ENCODE measurements at regions not wholly inside any gene's neighbourhood (a gene's known extent, or its start where the extent isn't known, plus 50 kb on each side); places are given as distances from the start of the nearest gene placed in this dataset.

GRCh38 chr9:24961762-24962161, 416.1 kb upstream of the IZUMO3 start:
- no peaks in the 10 kb centered on the region for H3K4me1 ChIP-seq (ENCODE audit: control insufficient read depth in 2 of 2, insufficient read depth in 1 of 2, low read depth in 1 of 2, low read length in 2 of 2)
- H3K4me3 ChIP-seq (ENCODE audit: low read length in 2 of 2) = no peak overlapping the region
- no peak overlapping the region for H3K27ac ChIP-seq (replicated peaks; ENCODE audit: low read length)
- no peaks in the 10 kb centered on the region for H3K27me3 ChIP-seq (ENCODE audit: control insufficient read depth in 3 of 3, insufficient read depth in 3 of 3, low read depth in 1 of 3, low read length in 3 of 3)
- no peak overlapping the region for H3K4ac ChIP-seq (ENCODE audit: low read length)
- H3K4me2 ChIP-seq (ENCODE audit: insufficient read depth, low read length, poor library complexity, severe bottlenecking) = no peak overlapping the region
- H2BK15ac ChIP-seq (ENCODE audit: low read length) = no peak overlapping the region
- DNase-seq (ENCODE audit: low spot score) = no peak
- H2AK5ac ChIP-seq (ENCODE audit: low read depth, low read length) = no peak overlapping the region
- H2BK5ac ChIP-seq (ENCODE audit: low read length) = no peak overlapping the region
- no peaks in the 10 kb centered on the region for H3K36me3 ChIP-seq (replicated peaks in 1 of 2; ENCODE audit: control insufficient read depth in 2 of 2, insufficient read depth in 2 of 2, low read length in 2 of 2)
- H4K91ac ChIP-seq (ENCODE audit: low read depth, low read length, poor library complexity) = no peak overlapping the region
- no peak overlapping the region for H4K8ac ChIP-seq (ENCODE audit: low read depth, low read length)
- no peaks in the 10 kb centered on the region for H3K79me1 ChIP-seq (ENCODE audit: low read depth, low read length)
- no peak overlapping the region for H2BK120ac ChIP-seq (ENCODE audit: low read depth, low read length)
- no peak overlapping the region for H3K9ac ChIP-seq (ENCODE audit: low read depth, low read length, poor library complexity)
- no peak overlapping the region for H3K14ac ChIP-seq (ENCODE audit: low read length)
- no peak overlapping the region for H3K18ac ChIP-seq (ENCODE audit: low read length)
- no peak overlapping the region for H3K23ac ChIP-seq (ENCODE audit: low read depth, low read length, poor library complexity)
- H2AFZ ChIP-seq (ENCODE audit: low read length) = no peak overlapping the region
- H3K9me3 ChIP-seq (replicated peaks in 1 of 2; ENCODE audit: control insufficient read depth in 2 of 2, insufficient read depth in 1 of 2, low read depth in 1 of 2, low read length in 2 of 2) = no peaks in the 10 kb centered on the region
- no peak overlapping the region for H2BK12ac ChIP-seq (ENCODE audit: low read length)

GRCh38 chr9:24953070-24953469, 407.4 kb upstream of the IZUMO3 start:
- no CpG with 5 or more reads among the region's 1 CpG for WGBS, 2 donors (ENCODE audit: extremely low coverage in 2 of 2, insufficient read length in 2 of 2, insufficient replicate concordance in 1 of 2)
- H2AFZ ChIP-seq (ENCODE audit: low read length) = no peak overlapping the region
- H3K4me3 ChIP-seq (ENCODE audit: low read length in 2 of 2) = no peak overlapping the region

DNA sequence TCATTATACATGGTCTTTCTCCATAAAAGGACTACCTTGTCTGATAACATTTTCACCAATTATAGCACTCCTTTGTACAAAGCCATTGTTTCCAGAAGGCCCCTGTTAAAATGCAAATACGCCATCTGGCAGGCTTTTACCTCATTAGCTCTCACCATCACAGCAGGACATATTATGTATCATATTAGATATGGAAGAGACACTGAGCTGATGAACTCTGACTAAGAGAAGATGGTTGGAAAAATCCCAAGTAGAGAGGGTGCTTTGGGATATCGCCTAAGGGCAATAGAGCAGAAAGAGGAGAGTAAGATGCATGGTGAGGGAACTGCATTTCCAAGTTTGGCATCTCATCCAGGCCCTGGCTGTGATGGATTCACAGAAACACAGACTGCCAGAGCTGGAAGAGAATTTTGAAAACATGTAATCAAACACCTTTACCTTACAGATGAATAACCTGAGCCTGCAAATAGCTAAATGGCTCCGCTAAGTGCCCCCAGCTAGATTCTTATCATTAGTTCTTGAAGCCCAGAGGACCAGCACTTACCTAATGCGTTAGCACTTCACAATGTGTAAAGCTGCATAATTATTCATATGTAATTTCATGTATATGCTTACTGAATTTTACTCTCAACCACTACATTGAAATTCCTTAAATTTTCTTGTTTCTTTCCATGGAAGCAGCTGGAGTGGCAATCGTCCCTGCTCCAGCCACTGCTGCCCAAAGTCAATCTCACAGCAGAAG, 393.6 kb upstream of the IZUMO3 start:
- H3K27me3 ChIP-seq (ENCODE audit: control insufficient read depth in 3 of 3, insufficient read depth in 3 of 3, low read depth in 1 of 3, low read length in 3 of 3) = no peaks in the 10 kb centered on the region
- no peak overlapping the region for H3K23ac ChIP-seq (ENCODE audit: low read depth, low read length, poor library complexity)
- H4K8ac ChIP-seq (ENCODE audit: low read depth, low read length) = no peak overlapping the region
- DNase-seq (ENCODE audit: low spot score) = no peak
- no peak overlapping the region for H2AFZ ChIP-seq (ENCODE audit: low read length)
- no peaks in the 10 kb centered on the region for H3K9me3 ChIP-seq (replicated peaks in 1 of 2; ENCODE audit: control insufficient read depth in 2 of 2, insufficient read depth in 1 of 2, low read depth in 1 of 2, low read length in 2 of 2)
- no peak overlapping the region for H3K27ac ChIP-seq (replicated peaks; ENCODE audit: low read length)
- no CpG with 5 or more reads among the region's 5 CpGs for WGBS, 2 donors (ENCODE audit: extremely low coverage in 2 of 2, insufficient read length in 2 of 2, insufficient replicate concordance in 1 of 2)
- no peak overlapping the region for H3K4ac ChIP-seq (ENCODE audit: low read length)
- H3K14ac ChIP-seq (ENCODE audit: low read length) = no peak overlapping the region
- no peak overlapping the region for H2BK120ac ChIP-seq (ENCODE audit: low read depth, low read length)
- no peak overlapping the region for H4K91ac ChIP-seq (ENCODE audit: low read depth, low read length, poor library complexity)
- no peak overlapping the region for H2AK5ac ChIP-seq (ENCODE audit: low read depth, low read length)
- H3K18ac ChIP-seq (ENCODE audit: low read length) = no peak overlapping the region
- no peak overlapping the region for H3K9ac ChIP-seq (ENCODE audit: low read depth, low read length, poor library complexity)
- no peaks in the 10 kb centered on the region for H3K36me3 ChIP-seq (replicated peaks in 1 of 2; ENCODE audit: control insufficient read depth in 2 of 2, insufficient read depth in 2 of 2, low read length in 2 of 2)
- no peaks in the 10 kb centered on the region for H3K4me1 ChIP-seq (ENCODE audit: control insufficient read depth in 2 of 2, insufficient read depth in 1 of 2, low read depth in 1 of 2, low read length in 2 of 2)
- H2BK12ac ChIP-seq (ENCODE audit: low read length) = no peak overlapping the region
- H3K4me3 ChIP-seq (ENCODE audit: low read length in 2 of 2) = no peak overlapping the region
- no peak overlapping the region for H2BK15ac ChIP-seq (ENCODE audit: low read length)
- H3K79me1 ChIP-seq (ENCODE audit: low read depth, low read length) = no peaks in the 10 kb centered on the region
- no peak overlapping the region for H2BK5ac ChIP-seq (ENCODE audit: low read length)
- no peak overlapping the region for H3K4me2 ChIP-seq (ENCODE audit: insufficient read depth, low read length, poor library complexity, severe bottlenecking)

More at GRCh38 chr9:24953070-24953469, 407.4 kb upstream of the IZUMO3 start:
- Histone ChIP-seq H3K27ac (replicated peaks; ENCODE audit: low read length) (no peak overlapping the region), H2BK5ac (ENCODE audit: low read length) (no peak overlapping the region), H3K36me3 (replicated peaks in 1 of 2; ENCODE audit: control insufficient read depth in 2 of 2, insufficient read depth in 2 of 2, low read length in 2 of 2) (no peaks in the 10 kb centered on the region), H3K4me1 (ENCODE audit: control insufficient read depth in 2 of 2, insufficient read depth in 1 of 2, low read depth in 1 of 2, low read length in 2 of 2) (no peaks in the 10 kb centered on the region), H3K4me2 (ENCODE audit: insufficient read depth, low read length, poor library complexity, severe bottlenecking) (no peak overlapping the region), H2AK5ac (ENCODE audit: low read depth, low read length) (no peak overlapping the region), H3K14ac (ENCODE audit: low read length) (no peak overlapping the region), H2BK12ac (ENCODE audit: low read length) (no peak overlapping the region), H3K18ac (ENCODE audit: low read length) (no peak overlapping the region), H4K91ac (ENCODE audit: low read depth, low read length, poor library complexity) (no peak overlapping the region), H3K27me3 (ENCODE audit: control insufficient read depth in 3 of 3, insufficient read depth in 3 of 3, low read depth in 1 of 3, low read length in 3 of 3) (no peaks in the 10 kb centered on the region), H4K8ac (ENCODE audit: low read depth, low read length) (no peak overlapping the region), H3K4ac (ENCODE audit: low read length) (no peak overlapping the region), H3K9ac (ENCODE audit: low read depth, low read length, poor library complexity) (no peak overlapping the region), H3K79me1 (ENCODE audit: low read depth, low read length) (no peaks in the 10 kb centered on the region), H3K9me3 (replicated peaks in 1 of 2; ENCODE audit: control insufficient read depth in 2 of 2, insufficient read depth in 1 of 2, low read depth in 1 of 2, low read length in 2 of 2) (no peaks in the 10 kb centered on the region), H3K23ac (ENCODE audit: low read depth, low read length, poor library complexity) (no peak overlapping the region), H2BK120ac (ENCODE audit: low read depth, low read length) (no peak overlapping the region), H2BK15ac (ENCODE audit: low read length) (no peak overlapping the region)
- no peak for DNase-seq (ENCODE audit: low spot score)

DNA sequence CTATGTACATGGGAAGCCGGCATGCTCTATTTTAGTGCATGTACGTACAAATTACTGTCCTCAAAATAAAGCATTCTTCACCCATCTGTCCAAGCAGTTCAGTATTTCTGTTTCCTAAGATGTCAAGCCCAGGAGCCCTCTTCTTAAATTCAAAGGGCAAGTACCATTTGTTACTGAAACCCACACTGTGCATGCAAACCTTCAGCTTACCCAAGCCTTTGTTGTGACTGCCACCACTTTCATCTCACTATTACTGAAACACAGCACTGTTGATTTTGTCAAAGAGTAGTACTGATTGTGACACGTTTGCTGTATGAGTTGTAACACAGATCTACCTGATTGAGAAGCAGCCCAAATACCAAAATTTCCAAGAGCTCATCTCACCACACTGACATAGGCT, 390.4 kb upstream of the IZUMO3 start:
- Histone ChIP-seq H4K8ac (ENCODE audit: low read depth, low read length) (no peak overlapping the region), H2AFZ (ENCODE audit: low read length) (no peak overlapping the region), H3K4me3 (ENCODE audit: low read length in 2 of 2) (no peak overlapping the region), H3K4me1 (ENCODE audit: control insufficient read depth in 2 of 2, insufficient read depth in 1 of 2, low read depth in 1 of 2, low read length in 2 of 2) (no peaks in the 10 kb centered on the region), H3K23ac (ENCODE audit: low read depth, low read length, poor library complexity) (no peak overlapping the region), H2BK5ac (ENCODE audit: low read length) (no peak overlapping the region), H3K9me3 (replicated peaks in 1 of 2; ENCODE audit: control insufficient read depth in 2 of 2, insufficient read depth in 1 of 2, low read depth in 1 of 2, low read length in 2 of 2) (no peaks in the 10 kb centered on the region), H3K4ac (ENCODE audit: low read length) (no peak overlapping the region), H3K79me1 (ENCODE audit: low read depth, low read length) (no peaks in the 10 kb centered on the region), H3K9ac (ENCODE audit: low read depth, low read length, poor library complexity) (no peak overlapping the region), H3K36me3 (replicated peaks in 1 of 2; ENCODE audit: control insufficient read depth in 2 of 2, insufficient read depth in 2 of 2, low read length in 2 of 2) (no peaks in the 10 kb centered on the region), H3K27me3 (ENCODE audit: control insufficient read depth in 3 of 3, insufficient read depth in 3 of 3, low read depth in 1 of 3, low read length in 3 of 3) (no peaks in the 10 kb centered on the region), H2BK12ac (ENCODE audit: low read length) (no peak overlapping the region), H3K14ac (ENCODE audit: low read length) (no peak overlapping the region), H3K18ac (ENCODE audit: low read length) (no peak overlapping the region), H3K27ac (replicated peaks; ENCODE audit: low read length) (no peak overlapping the region), H2BK120ac (ENCODE audit: low read depth, low read length) (no peak overlapping the region), H2AK5ac (ENCODE audit: low read depth, low read length) (no peak overlapping the region), H4K91ac (ENCODE audit: low read depth, low read length, poor library complexity) (no peak overlapping the region), H3K4me2 (ENCODE audit: insufficient read depth, low read length, poor library complexity, severe bottlenecking) (no peak overlapping the region), H2BK15ac (ENCODE audit: low read length) (no peak overlapping the region)
- no CpG with 5 or more reads among the region's 3 CpGs for WGBS, 2 donors (ENCODE audit: extremely low coverage in 2 of 2, insufficient read length in 2 of 2, insufficient replicate concordance in 1 of 2)
- no peak for DNase-seq (ENCODE audit: low spot score)
